K562 (cell line): ENCODE measurements at regions not wholly inside any gene's neighbourhood (a gene's known extent, or its start where the extent isn't known, plus 50 kb on each side); places are given as distances from the start of the nearest gene placed in this dataset.

ENCODE experiments used
- ATAC-seq: fragments of 200-7000 bp; cut with Tn5 transposase; 3 replicates; pipeline ENCODE4 v1.9.1; 2020; ENCODE audit warnings: moderate library complexity
- BruUV-seq: library from RNA; stranded (reverse); fragments of 400-500 nt; replicated peaks from 2 replicates; lab custom pipeline; 2021; lab: Mats Ljungman, UMichigan
- CTCF ChIA-PET: fragments of 300-600 bp; formaldehyde crosslinking; extraction: SDS; loops from one replicate; lab custom pipeline; 2021; ENCODE audit warnings: low intra/inter-chr PET ratio; lab: Yijun Ruan, JAX
- POLR2A ChIA-PET: fragments of 300-600, 350-650 bp; sonication (Branson Sonifier 250); formaldehyde crosslinking; extraction: SDS; loops from one replicate; lab custom pipeline; 2021; ENCODE audit warnings: antibody characterized with exemption, inconsistent platforms; lab: Yijun Ruan, JAX
- DNase-seq, 4 experiments: peaks; one replicate each; pipeline versions ENCODE4 v3.0.0 to v3.0.0-alpha.2; 2011 to 2018; ENCODE audit warnings: low spot score in 3 of 4, mixed read lengths in 3 of 4; ENCODE audit errors: extremely low read depth in 1 of 4
- FAIRE-seq: peaks from 2 replicates; lab custom pipeline; 2011; peaks lifted over from hg19 to GRCh38; lab: Jason Lieb, UNC
- H2AFZ ChIP-seq: 2 replicates; pipeline ENCODE4 v1.6.0; 2011; ENCODE audit warnings: low read depth, low read length, control low read depth, inconsistent platforms
- H3K27ac ChIP-seq: fragments of 200-600 bp; 3 replicates; pipeline ENCODE4 v1.8.0; 2011; ENCODE audit warnings: low read depth, mild to moderate bottlenecking, control low read depth, inconsistent platforms, low read length, moderate library complexity, mixed read lengths; ENCODE audit errors: extremely low read depth
- H3K27me3 ChIP-seq, 2 experiments: fragments of 300-600 bp in 1 of 2; 2 replicates in 1 of 2; 3 replicates in 1 of 2; pipeline versions ENCODE4 v1.6.0 to v1.8.0; 2011; ENCODE audit warnings: inconsistent platforms in 2 of 2, low read length in 2 of 2, mild to moderate bottlenecking in 1 of 2, mixed read lengths in 1 of 2, moderate library complexity in 1 of 2; ENCODE audit not compliant: control insufficient read depth in 2 of 2, insufficient read depth in 2 of 2
- H3K36me3 ChIP-seq: fragments of 300-600 bp; 3 replicates; pipeline ENCODE4 v1.8.0; 2011; ENCODE audit warnings: mild to moderate bottlenecking, low read length, inconsistent platforms; ENCODE audit not compliant: control insufficient read depth, insufficient read depth
- H3K4me1 ChIP-seq, 2 experiments: fragments of 200-600 bp in 1 of 2; replicated peaks in 1 of 2; 2 replicates in 1 of 2; 3 replicates in 1 of 2; pipeline versions ENCODE4 v1.5.1 to v1.8.0; 2011; ENCODE audit warnings: inconsistent platforms in 2 of 2, low read length in 2 of 2, mild to moderate bottlenecking in 1 of 2, mixed read lengths in 1 of 2, moderate library complexity in 1 of 2; ENCODE audit not compliant: control insufficient read depth in 2 of 2, insufficient read depth in 2 of 2
- H3K4me2 ChIP-seq: 2 replicates; pipeline ENCODE4 v1.6.1; 2011; ENCODE audit warnings: low read length, control low read depth, inconsistent platforms, mixed read lengths; ENCODE audit not compliant: insufficient read depth
- H3K4me3 ChIP-seq: fragments of 200-600 bp; sonication (generic), shearing (Covaris generic); 2 replicates; pipeline ENCODE4 v1.5.1; 2016; ENCODE audit warnings: control low read depth, inconsistent platforms
- H3K79me2 ChIP-seq: fragments of 200-600 bp; 3 replicates; pipeline ENCODE4 v1.8.0; 2011; ENCODE audit warnings: low read length, inconsistent platforms; ENCODE audit not compliant: control insufficient read depth, insufficient read depth
- H3K9ac ChIP-seq, 2 experiments: 2 replicates each; pipeline versions ENCODE4 v1.6.0 to v1.6.1; 2011; ENCODE audit warnings: low read depth in 2 of 2, low read length in 2 of 2, control low read depth in 1 of 2, inconsistent platforms in 1 of 2, mild to moderate bottlenecking in 1 of 2, mixed read lengths in 1 of 2; ENCODE audit not compliant: insufficient read depth in 1 of 2
- H3K9me1 ChIP-seq: one replicate; pipeline ENCODE4 v1.6.0; 2011; ENCODE audit warnings: inconsistent platforms, mild to moderate bottlenecking, low read length, moderate library complexity; ENCODE audit not compliant: control insufficient read depth, insufficient read depth
- H3K9me3 ChIP-seq: replicated peaks from 2 replicates; pipeline ENCODE4 v1.5.1; 2011; ENCODE audit warnings: low read depth, low read length, inconsistent platforms; ENCODE audit not compliant: control insufficient read depth, insufficient read depth
- H4K20me1 ChIP-seq: replicated peaks from 2 replicates; pipeline ENCODE4 v1.6.1; 2011; ENCODE audit warnings: low read length, inconsistent platforms, mixed read lengths; ENCODE audit not compliant: control insufficient read depth, insufficient read depth
- ARID3B ChIP-seq: fragments of 250-450 bp; sonication (Bioruptor Pico); IDR thresholded peaks from 2 replicates; pipeline ENCODE4 v1.4.0; 2020; ENCODE audit warnings: borderline replicate concordance
- ATF4 ChIP-seq: fragments of 450-650 bp; formaldehyde crosslinking; IDR thresholded peaks from 2 replicates; pipeline ENCODE4 v1.4.0; 2022; ENCODE audit warnings: mild to moderate bottlenecking, moderate library complexity
- CREB3L1 ChIP-seq: fragments of 450-650 bp; IDR thresholded peaks from 2 replicates; pipeline ENCODE4 v1.6.1; 2014; ENCODE audit warnings: low read depth, mild to moderate bottlenecking, moderate library complexity, borderline replicate concordance
- FOXM1 ChIP-seq, 2 experiments: fragments of 450-650 bp in 1 of 2; sonication (generic) in 1 of 2; formaldehyde crosslinking in 1 of 2; IDR thresholded peaks; 2 replicates each; pipeline versions ENCODE4 v1.6.1 to v1.9.0; 2017 to 2022; ENCODE audit warnings: low read depth in 2 of 2, mild to moderate bottlenecking in 2 of 2, missing genetic modification reagents in 1 of 2, moderate library complexity in 1 of 2
- KDM4B ChIP-seq, 2 experiments: fragments of 450-650 bp in 1 of 2; sonication (generic) in 1 of 2; IDR thresholded peaks; 2 replicates each; pipeline ENCODE4 v1.6.1; 2016 to 2017; ENCODE audit warnings: borderline replicate concordance in 2 of 2, antibody characterized with exemption in 1 of 2, low read depth in 1 of 2, mild to moderate bottlenecking in 1 of 2
- MEF2D ChIP-seq: conservative IDR thresholded peaks from 2 replicates; pipeline ENCODE4 v1.6.1; 2016; ENCODE audit warnings: low read depth, missing genetic modification characterization, missing compliant biosample characterization
- NR2F6 ChIP-seq: fragments of 450-650 bp; formaldehyde crosslinking; IDR thresholded peaks from 2 replicates; pipeline ENCODE4 v1.4.0; 2020; ENCODE audit warnings: mild to moderate bottlenecking
- POLR2AphosphoS2 ChIP-seq: IDR thresholded peaks from 2 replicates; pipeline ENCODE4 v1.6.1; 2012; ENCODE audit warnings: low read length, improper control_type of control experiment
- SMARCA5 ChIP-seq: fragments of 450-650 bp; IDR thresholded peaks from 2 replicates; pipeline ENCODE4 v1.6.1; 2016
- TFAM ChIP-seq: fragments of 250-450 bp; sonication (Bioruptor Pico); conservative IDR thresholded peaks from 2 replicates; pipeline ENCODE4 v1.5.0; 2021; ENCODE audit warnings: mild to moderate bottlenecking, moderate library complexity
- ZBTB8A ChIP-seq: fragments of 450-650 bp; IDR thresholded peaks from 2 replicates; pipeline ENCODE4 v1.6.1; 2018; ENCODE audit warnings: mild to moderate bottlenecking, moderate library complexity; ENCODE audit not compliant: partially characterized antibody
- ZNF3 ChIP-seq: fragments of 250-450 bp; sonication (Bioruptor Pico); IDR thresholded peaks from 2 replicates; pipeline ENCODE4 v1.5.0; 2021; ENCODE audit warnings: mild to moderate bottlenecking, moderate library complexity
- ZNF324 ChIP-seq: fragments of 250-450 bp; sonication (Bioruptor Pico); IDR thresholded peaks from 2 replicates; pipeline ENCODE4 v1.4.0; 2020; ENCODE audit warnings: mild to moderate bottlenecking
- ZNF431 ChIP-seq: sonication (generic); formaldehyde crosslinking; IDR thresholded peaks from 2 replicates; pipeline ENCODE4 v1.8.0; 2022; ENCODE audit warnings: mild to moderate bottlenecking, missing genetic modification reagents
- ZNF586 ChIP-seq: fragments of 450-650 bp; formaldehyde crosslinking; conservative IDR thresholded peaks from 2 replicates; pipeline ENCODE4 v1.4.0; 2020; ENCODE audit warnings: mild to moderate bottlenecking, moderate library complexity
- ZNF717 ChIP-seq: fragments of 250-450 bp; sonication (Bioruptor Pico); IDR thresholded peaks from 2 replicates; pipeline ENCODE4 v1.5.0; 2021
- WGBS: fragments of 100-300 bp; shearing (Covaris generic); methylation state at CpG from one replicate; pipeline ENCODE4 v1.1.6; 2016; ENCODE audit warnings: low coverage, mixed read lengths; ENCODE audit not compliant: insufficient coverage; ENCODE audit errors: missing lambda C conversion rate; 5-methylcytosine and 5-hydroxymethylcytosine counted together
- in situ Hi-C: fragments of 300-500 bp; cut with MboI; formaldehyde crosslinking; loops from 4 replicates; pipeline ENCODE4 v1.15.0; 2018; ENCODE audit warnings: inconsistent platforms, mixed read lengths
- intact Hi-C: fragments of 100-400 bp; cut with micrococcal nuclease; formaldehyde crosslinking; loops from 2 replicates; pipeline ENCODE4 v1.14.2; 2022

- TF ChIP-seq NR2F6 (CRISPR knock-in tag), result no peak
- TF ChIP-seq ZNF324 (CRISPR knock-in tag), result no peak
- no peak for TF ChIP-seq SMARCA5
- TF ChIP-seq ATF4 (CRISPR knock-in tag), result no peak
- no peak for TF ChIP-seq FOXM1 (IDR thresholded peaks at IDR 0.05; ENCODE audit: low read depth)
- no peak for TF ChIP-seq FOXM1 (CRISPR knock-in tag; IDR thresholded peaks at IDR 0.05; ENCODE audit: low read depth)
- no peak for TF ChIP-seq MEF2D (tag)
- no peak for TF ChIP-seq ZNF3 (CRISPR knock-in tag)
- TF ChIP-seq ZNF586 (CRISPR knock-in tag), result no peak
- no peak for TF ChIP-seq ZNF717 (CRISPR knock-in tag)
- no peak for TF ChIP-seq ZBTB8A
- TF ChIP-seq POLR2AphosphoS2, result no peak
- no peak for TF ChIP-seq CREB3L1
- TF ChIP-seq TFAM (CRISPR knock-in tag), result no peak
- TF ChIP-seq KDM4B (IDR thresholded peaks at IDR 0.05; ENCODE audit: borderline replicate concordance in 2 of 2, low read depth in 1 of 2), result no peak
- TF ChIP-seq ZNF431, result no peak
- TF ChIP-seq ARID3B, result no peak
- no peaks in the 10 kb centered on the region for H3K27me3 ChIP-seq
- no peaks in the 10 kb centered on the region for H4K20me1 ChIP-seq
- intact Hi-C loops, result no loop called here
- H3K27ac ChIP-seq, result no peak overlapping the region
- H3K4me2 ChIP-seq, result no peak overlapping the region
- DNase-seq, result no peak
- WGBS, result 0% methylated on average over 4 of the region's 4 CpGs
- CTCF ChIA-PET, result no interaction called here
- H3K36me3 ChIP-seq, result no peaks in the 10 kb centered on the region
- H3K4me1 ChIP-seq, result no peaks in the 10 kb centered on the region
- H3K4me3 ChIP-seq, result no peak overlapping the region
- no TSS peak for BruUV-seq
- H3K9me1 ChIP-seq, result no peaks in the 10 kb centered on the region
- no peak overlapping the region for H3K9ac ChIP-seq
- no peak for ATAC-seq
- in situ Hi-C loops, result no loop called here
- no peak for FAIRE-seq
- POLR2A ChIA-PET, result no interaction called here
- no peak overlapping the region for H2AFZ ChIP-seq
- no peaks in the 10 kb centered on the region for H3K79me2 ChIP-seq
- H3K9me3 ChIP-seq, result no peaks in the 10 kb centered on the region
These were observed 245.3 kb upstream of the NSMCE3 start for GRCh38 chr15:29514926-29515325.
